IMR-90 (cell line): ENCODE measurements at regions not wholly inside any gene's neighbourhood (a gene's known extent, or its start where the extent isn't known, plus 50 kb on each side); places are given as distances from the start of the nearest gene placed in this dataset.

ENCODE experiments used
- ATAC-seq: fragments of 200-7000 bp; cut with Tn5 transposase; 2 replicates; pipeline ENCODE4 v1.9.1; 2020; ENCODE audit warnings: low read depth, mild to moderate bottlenecking, moderate library complexity
- BruUV-seq: library from RNA; stranded (reverse); fragments of 400-500 nt; replicated peaks from 2 replicates; lab custom pipeline; 2021; lab: Mats Ljungman, UMichigan
- CTCF ChIA-PET: fragments of 300-600 bp; formaldehyde crosslinking; extraction: SDS; loops from one replicate; lab custom pipeline; 2021; ENCODE audit warnings: antibody characterized with exemption; lab: Yijun Ruan, JAX
- POLR2A ChIA-PET: fragments of 300-600 bp; sonication (Branson Sonifier 250); formaldehyde crosslinking; loops from one replicate; lab custom pipeline; 2022; ENCODE audit warnings: antibody characterized with exemption; ENCODE audit not compliant: unreplicated experiment; lab: Charles Lee
- DNase-seq: peaks from one replicate; pipeline ENCODE4 v3.0.0; 2013
- H2AFZ ChIP-seq: replicated peaks from 2 replicates; pipeline ENCODE3; 2013; ENCODE audit warnings: low read length, mild to moderate bottlenecking; ENCODE audit not compliant: poor library complexity
- H2AK5ac ChIP-seq: 2 replicates; pipeline ENCODE4 v1.6.1; 2013; ENCODE audit warnings: low read depth, low read length, inconsistent platforms
- H2AK9ac ChIP-seq: replicated peaks from 2 replicates; pipeline ENCODE3; 2013; ENCODE audit warnings: mild to moderate bottlenecking, low read depth, low read length, moderate library complexity; ENCODE audit not compliant: poor library complexity
- H2BK120ac ChIP-seq: 2 replicates; pipeline ENCODE4 v1.6.1; 2013; ENCODE audit warnings: low read depth, low read length, inconsistent platforms
- H2BK15ac ChIP-seq: 3 replicates; pipeline ENCODE4 v1.6.1; 2013; ENCODE audit warnings: low read depth, low read length, inconsistent platforms
- H2BK20ac ChIP-seq: 2 replicates; pipeline ENCODE4 v1.6.1; 2013; ENCODE audit warnings: low read depth, mild to moderate bottlenecking, inconsistent platforms, low read length, moderate library complexity
- H2BK5ac ChIP-seq: 2 replicates; pipeline ENCODE4 v1.6.1; 2013; ENCODE audit warnings: mild to moderate bottlenecking, low read depth, low read length, inconsistent platforms; ENCODE audit not compliant: poor library complexity, severe bottlenecking
- H3K14ac ChIP-seq: replicated peaks from 2 replicates; pipeline ENCODE4 v1.6.1; 2013; ENCODE audit warnings: low read depth, low read length, inconsistent platforms
- H3K18ac ChIP-seq: 2 replicates; pipeline ENCODE4 v1.6.1; 2013; ENCODE audit warnings: low read depth, low read length, control low read depth
- H3K23ac ChIP-seq: 2 replicates; pipeline ENCODE4 v1.6.1; 2013; ENCODE audit warnings: low read depth, low read length, inconsistent platforms
- H3K27ac ChIP-seq: 2 replicates; pipeline ENCODE4 v1.5.1; 2013; ENCODE audit warnings: mild to moderate bottlenecking, control low read depth, low read length; ENCODE audit not compliant: insufficient read depth
- H3K27me3 ChIP-seq: 2 replicates; pipeline ENCODE4 v1.6.1; 2013; ENCODE audit warnings: low read length; ENCODE audit not compliant: control insufficient read depth, insufficient read depth
- H3K36me3 ChIP-seq: 2 replicates; pipeline ENCODE4 v1.6.1; 2013; ENCODE audit warnings: low read length, mixed read lengths; ENCODE audit not compliant: control insufficient read depth, insufficient read depth
- H3K4ac ChIP-seq: 2 replicates; pipeline ENCODE4 v1.6.1; 2013; ENCODE audit warnings: low read depth, low read length, inconsistent platforms
- H3K4me1 ChIP-seq: 2 replicates; pipeline ENCODE4 v1.6.1; 2013; ENCODE audit warnings: low read length, mixed read lengths; ENCODE audit not compliant: control insufficient read depth, insufficient read depth
- H3K4me2 ChIP-seq: 2 replicates; pipeline ENCODE4 v1.6.1; 2013; ENCODE audit warnings: low read depth, mild to moderate bottlenecking, control low read depth, low read length, moderate library complexity
- H3K4me3 ChIP-seq: 2 replicates; pipeline ENCODE4 v1.5.1; 2013; ENCODE audit warnings: low read depth, mild to moderate bottlenecking, control low read depth, low read length, moderate library complexity; ENCODE audit not compliant: insufficient read depth
- H3K56ac ChIP-seq: 2 replicates; pipeline ENCODE4 v1.6.1; 2013; ENCODE audit warnings: low read length, inconsistent platforms; ENCODE audit not compliant: insufficient read depth; ENCODE audit errors: extremely low read depth
- H3K79me1 ChIP-seq, 2 experiments: 2 replicates each; pipeline ENCODE4 v1.6.1; 2013; ENCODE audit warnings: low read length in 2 of 2, inconsistent platforms in 1 of 2, low read depth in 1 of 2
- H3K9ac ChIP-seq: 2 replicates; pipeline ENCODE4 v1.6.1; 2013; ENCODE audit warnings: low read depth, low read length, control low read depth
- H3K9me1 ChIP-seq: 2 replicates; pipeline ENCODE4 v1.6.1; 2013; ENCODE audit warnings: low read length, inconsistent platforms; ENCODE audit not compliant: insufficient read depth
- H3K9me3 ChIP-seq: 2 replicates; pipeline ENCODE4 v1.6.1; 2013; ENCODE audit warnings: low read length; ENCODE audit not compliant: control insufficient read depth, insufficient read depth
- H4K20me1 ChIP-seq: 2 replicates; pipeline ENCODE4 v1.6.1; 2013; ENCODE audit warnings: low read length, inconsistent platforms; ENCODE audit not compliant: insufficient read depth
- H4K5ac ChIP-seq: 2 replicates; pipeline ENCODE4 v1.6.1; 2013; ENCODE audit warnings: mild to moderate bottlenecking, low read depth, low read length, control low read depth
- H4K8ac ChIP-seq, 2 experiments: 2 replicates each; pipeline ENCODE4 v1.6.1; 2013; ENCODE audit warnings: low read depth in 2 of 2, low read length in 2 of 2, control low read depth in 1 of 2, inconsistent platforms in 1 of 2
- H4K91ac ChIP-seq: 2 replicates; pipeline ENCODE4 v1.6.1; 2013; ENCODE audit warnings: low read depth, low read length, inconsistent platforms; ENCODE audit not compliant: insufficient read depth
- BHLHE40 ChIP-seq: fragments of 150-350 bp; IDR thresholded peaks from 2 replicates; pipeline ENCODE4 v1.6.1; 2016; ENCODE audit warnings: mild to moderate bottlenecking, low read depth, low read length
- CTCF ChIP-seq: conservative IDR thresholded peaks from 2 replicates; pipeline ENCODE4 v1.5.1; 2012; ENCODE audit warnings: mild to moderate bottlenecking, low read depth, low read length, improper control_type of control experiment
- FOS ChIP-seq: fragments of 150-350 bp; IDR thresholded peaks from 2 replicates; pipeline ENCODE4 v1.6.1; 2016; ENCODE audit warnings: low read depth, low read length
- WGBS, 2 experiments: methylation state at CpG; one replicate each; pipeline versions ENCODE4 v1.1.5 to v1.1.7; 2013; ENCODE audit warnings: missing lambda C conversion rate in 2 of 2; ENCODE audit not compliant: insufficient read length in 1 of 2; ENCODE audit errors: extremely low coverage in 2 of 2; 5-methylcytosine and 5-hydroxymethylcytosine counted together
- dilution Hi-C: fragments of 300-500 bp; cut with HindIII; formaldehyde crosslinking; loops from one replicate; pipeline ENCODE4 v1.14.3; 2018; ENCODE audit warnings: low sequenced_read_pairs; ENCODE audit not compliant: unreplicated experiment
- in situ Hi-C: fragments of 300-500 bp; cut with MboI; formaldehyde crosslinking; loops from 3 replicates; pipeline ENCODE4 v1.14.3; 2019; ENCODE audit warnings: low sequenced_read_pairs, inconsistent platforms, mixed read lengths
- intact Hi-C: fragments of 100-400 bp; cut with micrococcal nuclease; formaldehyde crosslinking; loops from 2 replicates; pipeline ENCODE4 v1.10.0; 2022
- TF ChIP-seq, protein P1 (sequence below): fragments of 150-350 bp; IDR thresholded peaks from 2 replicates; pipeline ENCODE4 v1.6.1; 2016; ENCODE audit warnings: low read depth, mild to moderate bottlenecking, low read length, moderate library complexity, borderline replicate concordance

GRCh38 chr2:5898667-5899066, 206.5 kb downstream of the SOX11 start:
- no peak overlapping the region for H2AFZ ChIP-seq
- H3K79me1 ChIP-seq = no peaks in the 10 kb centered on the region
- H3K56ac ChIP-seq = no peak overlapping the region
- H3K9me1 ChIP-seq = no peaks in the 10 kb centered on the region
- H3K4me1 ChIP-seq = no peaks in the 10 kb centered on the region
- no peak overlapping the region for H3K18ac ChIP-seq
- H3K9ac ChIP-seq = no peak overlapping the region
- dilution Hi-C loops = no loop called here
- no peak overlapping the region for H2BK15ac ChIP-seq
- no peak overlapping the region for H3K4me3 ChIP-seq
- TF ChIP-seq FOS = no peak
- no peak for TF ChIP-seq CTCF
- TF ChIP-seq BHLHE40 = no peak
- TF ChIP-seq, protein P1, sequence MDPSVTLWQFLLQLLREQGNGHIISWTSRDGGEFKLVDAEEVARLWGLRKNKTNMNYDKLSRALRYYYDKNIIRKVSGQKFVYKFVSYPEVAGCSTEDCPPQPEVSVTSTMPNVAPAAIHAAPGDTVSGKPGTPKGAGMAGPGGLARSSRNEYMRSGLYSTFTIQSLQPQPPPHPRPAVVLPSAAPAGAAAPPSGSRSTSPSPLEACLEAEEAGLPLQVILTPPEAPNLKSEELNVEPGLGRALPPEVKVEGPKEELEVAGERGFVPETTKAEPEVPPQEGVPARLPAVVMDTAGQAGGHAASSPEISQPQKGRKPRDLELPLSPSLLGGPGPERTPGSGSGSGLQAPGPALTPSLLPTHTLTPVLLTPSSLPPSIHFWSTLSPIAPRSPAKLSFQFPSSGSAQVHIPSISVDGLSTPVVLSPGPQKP = no peak
- H2BK5ac ChIP-seq = no peak overlapping the region
- no peak for ATAC-seq
- H3K27ac ChIP-seq = no peak overlapping the region
- no TSS peak for BruUV-seq
- no CpG with 5 or more reads among the region's 3 CpGs for WGBS, 2 experiments
- no peaks in the 10 kb centered on the region for H3K9me3 ChIP-seq
- no peak overlapping the region for H2BK120ac ChIP-seq
- no peaks in the 10 kb centered on the region for H3K36me3 ChIP-seq
- no peak overlapping the region for H2AK5ac ChIP-seq
- H3K4ac ChIP-seq = no peak overlapping the region
- H3K4me2 ChIP-seq = no peak overlapping the region
- no peak overlapping the region for H2AK9ac ChIP-seq
- no peak overlapping the region for H4K91ac ChIP-seq
- intact Hi-C loops = no loop called here
- no peak overlapping the region for H4K8ac ChIP-seq
- H4K20me1 ChIP-seq = no peaks in the 10 kb centered on the region
- no peaks in the 10 kb centered on the region for H3K27me3 ChIP-seq
- no peak for DNase-seq
- ChIA-PET POLR2A (no interaction called here), CTCF (no interaction called here)
- H3K23ac ChIP-seq = no peak overlapping the region
- no peak overlapping the region for H3K14ac ChIP-seq
- in situ Hi-C loops = no loop called here
- H2BK20ac ChIP-seq = no peak overlapping the region
- H4K5ac ChIP-seq = no peak overlapping the region
